ENCODE measurements at regions not wholly inside any gene's neighbourhood (a gene's known extent, or its start where the extent isn't known, plus 50 kb on each side); places are given as distances from the start of the nearest gene placed in this dataset.
A peak's percentile ranks its signal among the peaks of the same experiment; 100 is the strongest.
"Not testable (repeated sequence)": the region's sequence is repeated elsewhere in the genome, so short reads cannot be mapped to it uniquely, and the experiment has no call there.

DNA sequence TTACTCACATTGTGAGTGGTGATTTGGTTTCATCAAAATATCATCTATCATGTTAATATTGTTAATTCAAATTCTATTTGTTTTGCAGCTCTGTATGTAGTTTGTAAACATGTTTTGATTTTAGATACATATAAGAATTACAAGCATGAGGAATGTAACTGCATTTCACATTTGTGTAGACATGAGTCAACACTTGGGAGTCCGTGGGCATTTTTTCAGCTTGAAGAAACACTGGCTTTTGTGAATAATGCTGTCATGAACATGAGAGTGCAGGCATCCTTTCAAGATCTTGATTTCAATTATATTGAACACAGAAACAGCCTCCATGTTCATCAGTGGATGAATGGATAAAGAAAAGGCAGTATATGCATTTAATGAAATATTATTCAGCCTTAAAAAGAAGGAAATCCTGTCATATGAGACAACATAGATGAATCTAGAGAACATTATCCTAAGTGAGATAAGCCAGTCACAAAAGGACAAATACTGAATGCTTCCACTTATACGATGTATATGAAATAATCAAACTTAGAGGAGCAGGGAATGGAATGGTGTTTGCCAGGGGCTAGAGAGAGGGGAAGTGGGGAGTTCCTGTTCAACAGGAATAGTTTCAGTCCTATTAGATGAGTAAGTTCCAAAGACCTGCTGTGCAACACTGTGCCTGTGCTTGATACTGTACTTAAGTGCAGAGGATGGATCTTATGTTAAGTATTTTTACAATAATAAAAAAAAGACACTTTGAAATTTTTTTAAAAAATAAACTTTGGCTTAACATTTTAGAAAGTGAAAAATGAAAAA is 194.9 kb downstream of the LRATD1 start:
- DNase-seq (ENCODE audit: low read depth, low spot score), result peak; percentile 53

DNA sequence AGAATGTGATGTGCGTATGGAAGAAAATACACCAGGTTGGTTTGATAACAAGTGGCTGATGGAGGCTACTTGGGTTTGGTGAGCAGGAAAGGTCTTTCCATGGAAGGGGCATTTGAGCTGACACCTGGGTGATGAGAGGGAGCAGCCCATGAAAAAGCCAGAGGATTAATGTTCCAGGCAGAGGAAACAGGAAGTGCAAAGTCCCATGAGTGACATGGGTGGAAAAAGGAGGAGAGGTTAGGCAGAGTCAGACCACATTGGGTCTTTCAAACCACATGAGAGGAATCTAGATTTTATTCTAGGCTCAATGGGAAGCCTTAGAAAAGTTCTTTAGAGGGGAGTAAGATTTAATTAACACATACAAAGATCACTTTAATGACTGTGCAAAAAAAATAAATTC is 195.7 kb downstream of the LRATD1 start:
- DNase-seq (ENCODE audit: low read depth, low spot score), result no peak

DNA sequence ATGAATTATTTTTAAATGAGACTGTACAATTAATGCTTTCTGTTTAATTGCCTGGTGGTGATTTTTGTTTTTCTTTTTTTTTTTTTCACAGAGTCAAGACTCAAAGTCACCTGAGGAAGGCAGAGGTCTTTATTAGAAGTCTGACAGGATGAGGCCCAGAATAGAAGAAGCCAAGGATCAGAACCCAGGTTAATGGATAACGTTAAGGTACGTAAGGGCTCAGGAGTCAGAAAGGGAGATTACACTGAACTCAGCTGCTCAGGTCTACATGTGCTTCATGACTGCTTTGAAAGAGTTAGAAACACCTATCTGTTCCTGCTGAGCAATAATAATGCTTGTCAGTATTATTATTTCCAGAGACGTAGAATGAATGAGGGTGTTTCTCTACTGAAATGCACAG is 196.5 kb downstream of the LRATD1 start:
- no peak for DNase-seq (ENCODE audit: low read depth, low spot score)

DNA sequence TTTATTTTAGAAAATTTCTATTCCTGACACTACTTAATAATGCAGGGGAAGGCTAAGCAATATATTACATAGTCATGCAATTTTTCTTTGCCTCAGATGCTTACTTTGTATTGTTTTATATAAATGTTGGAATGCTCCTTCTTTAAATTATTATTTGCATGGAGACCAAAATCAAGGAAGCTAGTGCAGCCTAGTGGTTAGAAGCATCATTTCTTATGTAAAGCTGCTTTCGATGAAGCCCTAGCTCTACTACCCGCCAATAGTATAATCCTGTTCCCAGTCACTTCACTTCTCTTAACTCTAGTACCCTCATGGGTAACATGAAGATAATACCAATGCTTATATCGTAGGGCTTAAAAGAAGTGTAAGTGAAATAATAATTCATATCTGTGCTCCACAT is 198.9 kb downstream of the LRATD1 start:
- no peak for DNase-seq (ENCODE audit: low read depth, low spot score)

DNA sequence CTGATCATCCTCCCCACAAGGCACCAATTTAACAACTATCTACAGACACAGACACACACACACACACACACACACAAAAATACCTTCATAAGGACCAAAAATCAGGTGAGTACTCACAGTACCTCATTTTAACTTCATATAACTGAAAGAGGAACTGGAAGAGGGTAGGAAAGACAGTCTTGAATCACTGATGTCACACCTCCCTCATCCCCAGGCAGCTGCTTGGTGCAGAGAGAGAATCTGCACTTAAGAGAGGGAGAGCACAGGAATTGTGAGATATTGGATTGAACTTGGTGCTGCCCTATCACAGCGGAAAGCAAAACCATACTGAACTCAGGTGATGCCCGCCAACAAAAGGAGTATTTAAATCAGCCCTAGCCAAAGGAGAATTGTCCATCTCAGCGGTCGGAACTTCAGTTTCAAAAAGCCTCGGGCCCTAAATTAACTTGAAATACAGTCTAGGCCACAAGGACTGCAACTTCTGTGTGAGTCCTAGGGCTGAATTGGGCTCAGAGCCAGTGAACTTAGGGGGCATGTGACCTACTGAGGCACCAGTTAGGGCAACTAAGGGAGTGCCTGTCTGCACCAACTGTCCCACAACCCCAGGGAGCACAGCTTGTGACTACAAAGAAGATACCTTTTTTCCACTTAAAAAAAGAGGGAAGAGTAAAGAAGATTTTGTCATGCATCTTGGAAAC is 211.1 kb downstream of the LRATD1 start:
- DNase-seq (ENCODE audit: low read depth, low spot score), result no peak

DNA sequence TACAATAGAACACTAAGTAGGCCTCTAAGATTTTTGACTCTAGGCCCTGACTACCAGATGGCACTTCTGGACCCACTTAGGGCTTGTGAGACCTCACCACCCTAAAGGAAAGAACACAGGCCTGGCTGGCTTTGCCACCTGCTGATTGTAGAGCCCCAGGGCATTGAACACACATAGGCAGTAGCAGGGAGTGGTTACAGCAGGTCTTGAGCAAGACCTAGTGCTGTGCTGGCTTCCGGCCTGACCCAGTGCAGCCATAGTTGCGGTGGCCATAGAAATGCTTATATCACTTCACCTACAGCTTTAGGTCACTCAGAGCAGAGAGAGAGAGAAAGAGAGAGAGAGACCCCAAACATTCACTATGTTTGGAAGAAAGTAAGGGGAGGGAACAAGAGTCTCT is 223.2 kb downstream of the LRATD1 start:
- DNase-seq (ENCODE audit: low read depth, low spot score), result no peak

DNA sequence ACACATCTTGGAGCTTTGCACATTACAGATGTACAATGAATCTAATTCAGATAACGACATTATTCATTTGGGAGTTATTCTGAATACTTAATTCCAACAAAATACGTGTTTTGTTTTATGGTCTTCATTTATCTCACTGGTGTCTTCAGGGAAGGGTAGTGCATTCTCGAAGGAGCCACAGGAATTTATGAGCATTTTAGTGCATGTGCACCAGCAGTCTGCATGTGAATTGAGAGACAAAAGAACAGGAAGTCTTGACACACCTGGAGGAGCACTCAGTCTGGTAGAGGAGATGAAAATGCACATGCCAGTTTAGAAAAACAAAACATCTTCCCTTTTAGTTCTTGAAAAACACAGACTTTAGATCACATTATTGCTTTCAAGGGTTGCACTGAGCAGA is 228.7 kb downstream of the LRATD1 start:
- DNase-seq (ENCODE audit: low read depth, low spot score), result no peak

DNA sequence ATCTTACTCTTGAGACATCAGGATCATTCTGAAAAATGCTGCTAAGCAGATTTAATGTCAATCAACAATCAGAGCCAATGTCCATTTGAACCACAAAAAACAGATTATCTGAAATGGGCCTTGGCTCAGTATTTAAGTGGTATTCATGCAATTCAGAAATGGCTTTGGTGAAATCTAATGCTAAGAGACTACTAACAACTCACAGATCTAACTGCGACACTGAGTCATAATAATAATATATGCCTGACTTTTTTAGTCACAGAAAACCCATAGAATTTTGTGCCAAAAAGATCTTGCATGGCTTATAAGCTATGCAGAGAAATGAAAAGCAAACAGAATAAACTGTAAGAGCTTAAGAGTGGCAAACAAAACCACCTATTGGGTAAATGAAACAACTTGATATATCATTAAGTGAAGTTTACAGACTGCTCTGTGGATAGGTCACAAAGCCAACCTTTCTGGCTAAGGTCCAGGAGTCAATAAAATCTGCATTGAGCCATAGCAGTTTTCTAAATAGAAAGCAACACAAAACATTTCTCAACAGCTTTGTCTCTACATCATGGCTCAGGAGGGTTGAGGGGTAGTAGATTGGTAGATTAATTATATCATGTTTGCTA is 234.3 kb downstream of the LRATD1 start:
- peak; percentile 7 for DNase-seq (ENCODE audit: low read depth, low spot score)

DNA sequence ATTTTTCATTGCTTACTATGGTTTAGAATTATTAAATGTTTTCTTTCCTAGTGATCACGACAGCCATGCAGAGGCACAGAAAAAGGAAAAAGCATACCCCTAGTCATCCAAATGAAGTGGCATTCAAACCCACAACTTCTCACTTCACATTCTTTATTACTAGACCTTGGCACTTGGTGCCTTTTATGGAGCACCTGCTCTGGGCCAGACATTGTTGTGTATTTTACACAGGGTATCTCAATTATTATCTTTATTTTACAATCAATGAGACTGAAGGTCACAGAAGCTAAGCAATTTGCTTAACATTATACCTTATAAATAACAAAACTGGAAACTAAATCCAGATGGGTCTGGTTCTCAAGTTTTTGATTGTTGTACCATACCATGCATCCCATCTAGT is 235.3 kb downstream of the LRATD1 start:
- no peak for DNase-seq (ENCODE audit: low read depth, low spot score)

DNA sequence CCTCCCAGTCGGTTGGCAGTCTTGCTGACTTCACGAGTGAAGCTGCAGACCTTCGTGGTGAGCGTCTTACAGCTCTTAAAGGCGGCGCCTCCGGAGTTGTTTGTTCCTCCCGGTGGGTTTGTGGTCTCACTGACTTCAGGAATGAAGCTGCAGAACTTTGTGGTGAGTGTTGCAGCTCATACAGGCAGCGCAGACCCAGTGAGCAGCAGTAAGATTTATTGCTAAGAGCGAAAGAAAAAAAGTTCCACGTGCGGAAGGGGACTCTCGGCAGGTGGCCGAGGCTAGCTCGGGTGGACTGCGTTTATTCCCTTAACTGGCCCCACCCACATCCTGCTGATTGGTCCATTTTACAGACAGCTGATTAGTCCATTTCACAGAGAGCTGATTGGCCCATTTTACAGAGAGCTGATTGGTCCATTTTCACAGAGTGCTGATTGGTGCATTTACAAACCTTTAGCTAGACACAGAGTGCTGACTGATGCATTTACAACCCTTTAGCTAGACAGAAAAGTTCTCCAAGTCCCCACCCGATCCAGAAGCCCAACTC is 240.3 kb downstream of the LRATD1 start:
- DNase-seq (ENCODE audit: low read depth, low spot score), result no peak

DNA sequence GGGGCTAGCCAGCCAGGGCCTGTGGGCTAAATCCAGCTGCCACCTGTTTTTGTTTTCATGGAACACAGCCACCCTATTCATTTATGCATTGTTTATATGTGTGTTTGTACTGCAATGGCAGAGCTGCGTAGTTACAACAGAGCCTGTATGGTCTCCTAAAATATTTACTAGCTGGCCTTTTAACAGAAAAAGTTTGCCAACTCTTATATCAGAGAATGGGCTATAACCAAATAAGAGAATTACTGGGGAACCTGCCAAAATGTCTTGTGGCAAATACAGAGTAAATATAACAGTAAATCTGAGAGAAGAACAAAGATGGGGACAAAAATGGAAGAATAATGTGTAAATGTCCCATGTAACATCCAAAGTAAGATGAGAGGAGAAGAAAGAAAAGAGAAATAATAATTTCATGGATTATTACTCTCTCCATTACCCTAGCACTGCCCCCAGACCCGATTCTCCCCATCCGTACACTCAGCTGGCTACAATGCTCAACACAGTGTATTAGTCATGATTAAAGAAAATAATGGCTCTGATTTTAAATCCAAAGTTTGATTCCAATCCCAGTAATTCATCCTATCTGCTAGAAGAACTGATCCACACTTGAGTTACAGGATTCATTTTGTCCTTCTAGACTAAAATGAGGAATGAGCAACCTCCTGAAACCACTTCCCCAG is 249.3 kb downstream of the LRATD1 start:
- peak; percentile 47 for DNase-seq (ENCODE audit: low read depth, low spot score)

DNA sequence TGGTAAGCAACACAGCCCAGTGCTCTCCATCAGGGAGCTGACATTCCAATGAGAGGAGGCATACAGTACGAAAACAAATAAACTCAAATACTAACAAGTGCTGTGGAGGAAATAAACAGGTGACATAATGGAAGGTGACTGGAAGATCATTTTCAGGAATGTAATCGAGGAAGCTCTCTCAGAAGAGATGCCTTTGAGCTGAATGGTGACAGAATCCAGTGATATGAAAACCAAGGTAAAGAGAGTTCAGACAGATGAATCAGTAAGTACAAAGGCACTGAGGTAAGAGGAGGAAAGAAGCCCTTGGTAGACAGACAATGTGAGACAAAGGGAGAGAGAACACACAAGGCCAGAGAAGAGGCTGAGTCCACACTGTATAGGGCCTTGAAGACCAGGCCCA is 252.1 kb downstream of the LRATD1 start:
- DNase-seq (ENCODE audit: low read depth, low spot score), result no peak

DNA sequence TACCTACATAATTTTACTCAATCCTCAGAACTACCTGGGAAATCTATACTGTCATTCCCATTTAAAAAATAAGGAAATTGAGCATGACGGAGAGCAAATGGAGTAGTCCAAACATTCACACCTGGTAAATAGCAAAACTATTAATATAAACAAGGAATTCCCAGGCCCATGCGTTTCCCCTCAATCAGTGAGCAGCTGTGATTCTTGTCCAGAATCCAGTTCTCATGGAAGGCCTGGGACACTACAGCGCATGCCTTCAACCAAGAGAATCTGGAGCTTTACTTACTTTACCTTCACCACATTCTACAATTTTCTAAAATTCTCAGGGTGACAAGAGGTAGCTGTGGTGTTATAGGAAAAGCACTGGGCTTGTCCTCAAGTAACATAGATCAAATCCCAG is 259.0 kb downstream of the LRATD1 start:
- no peak for DNase-seq (ENCODE audit: low read depth, low spot score)

DNA sequence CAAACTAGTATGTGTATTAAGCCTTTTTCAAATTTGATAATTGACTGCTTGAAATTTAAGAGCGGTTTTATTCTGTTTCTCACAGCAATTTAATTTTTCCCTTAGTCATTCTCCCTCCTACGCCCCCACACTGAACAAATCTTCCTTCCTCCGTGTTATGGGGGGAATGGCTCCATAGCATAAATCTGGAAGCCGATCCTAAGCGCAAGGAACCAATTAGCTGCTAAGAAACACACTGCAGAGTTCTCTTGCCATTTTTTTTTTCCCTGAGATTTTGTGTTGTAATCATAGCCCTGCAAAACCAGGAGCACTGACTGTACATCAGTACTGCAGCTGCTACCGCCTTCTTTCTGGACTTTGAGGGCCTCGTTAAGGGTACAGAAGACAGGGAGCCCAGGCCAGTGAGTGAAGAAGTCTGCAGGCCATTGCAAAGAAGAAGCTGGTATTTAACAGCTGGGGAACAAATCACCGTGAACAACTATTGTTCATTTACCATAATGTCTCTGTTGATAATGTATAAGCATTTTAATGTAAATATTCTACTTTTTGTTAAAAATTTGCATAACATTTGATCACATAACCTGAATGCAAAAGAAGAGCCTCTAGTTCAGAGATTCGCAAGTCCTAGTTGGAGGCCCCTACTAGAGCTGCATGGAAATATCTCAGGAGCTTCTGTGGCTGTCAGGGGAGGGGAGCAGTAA is 264.0 kb downstream of the LRATD1 start:
- DNase-seq (ENCODE audit: low read depth, low spot score), result no peak

DNA sequence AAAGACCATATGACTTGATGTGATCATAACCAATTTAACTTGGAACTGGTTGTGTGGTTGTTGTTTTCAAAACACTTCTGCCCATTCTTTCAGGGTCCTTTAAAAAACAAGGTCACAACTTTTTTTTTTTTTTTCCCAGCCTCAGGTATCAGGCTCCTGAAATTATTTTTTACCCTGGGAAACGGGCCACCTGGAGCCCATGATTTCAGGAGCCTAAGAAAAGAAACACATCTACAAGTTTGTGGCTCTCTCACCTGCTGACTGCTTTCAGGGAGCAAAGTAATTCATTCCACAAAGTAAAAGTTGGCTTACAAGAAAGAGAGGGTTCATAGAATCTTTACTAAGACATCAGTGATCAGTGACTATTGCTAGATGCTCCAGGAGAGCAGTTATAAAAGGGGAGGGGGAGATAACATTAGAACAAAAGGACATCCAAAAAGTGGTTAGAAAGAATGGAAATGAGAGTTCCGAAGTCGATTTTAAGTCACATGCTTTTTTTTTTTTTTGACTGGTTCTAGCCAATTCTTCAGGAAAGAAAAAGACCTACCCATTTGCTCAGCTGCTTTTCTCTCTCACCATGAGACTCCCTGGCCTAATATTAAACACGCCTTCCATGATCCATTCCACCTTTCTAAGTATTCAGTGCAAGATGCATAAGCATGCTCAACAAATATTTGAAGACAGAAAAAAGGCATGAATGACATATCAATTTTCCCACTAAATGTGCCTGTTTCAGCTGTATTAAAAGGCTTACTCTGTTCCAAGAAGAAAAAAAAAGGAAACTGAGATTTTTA is 267.3 kb downstream of the LRATD1 start:
- DNase-seq (ENCODE audit: low read depth, low spot score), result no peak

DNA sequence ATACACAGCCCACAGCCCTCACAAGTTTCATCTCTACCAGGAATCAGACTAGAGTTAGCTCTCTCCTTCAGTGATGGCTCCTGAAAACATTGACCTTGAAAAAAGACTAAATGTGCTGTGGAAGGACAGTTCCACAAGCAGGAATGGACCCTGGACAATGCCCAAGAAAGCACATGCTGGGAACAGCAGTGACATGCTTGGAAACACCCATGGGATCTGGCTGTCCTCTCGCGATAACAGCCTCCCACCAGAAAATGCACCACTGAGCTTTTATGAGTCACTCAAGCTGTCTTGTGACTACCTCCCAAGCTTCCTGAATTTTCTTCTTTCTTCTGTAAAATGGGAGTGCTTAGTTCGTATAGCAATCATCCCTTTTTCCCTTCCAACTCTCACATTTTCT is 269.2 kb downstream of the LRATD1 start:
- DNase-seq (ENCODE audit: low read depth, low spot score), result no peak

DNA sequence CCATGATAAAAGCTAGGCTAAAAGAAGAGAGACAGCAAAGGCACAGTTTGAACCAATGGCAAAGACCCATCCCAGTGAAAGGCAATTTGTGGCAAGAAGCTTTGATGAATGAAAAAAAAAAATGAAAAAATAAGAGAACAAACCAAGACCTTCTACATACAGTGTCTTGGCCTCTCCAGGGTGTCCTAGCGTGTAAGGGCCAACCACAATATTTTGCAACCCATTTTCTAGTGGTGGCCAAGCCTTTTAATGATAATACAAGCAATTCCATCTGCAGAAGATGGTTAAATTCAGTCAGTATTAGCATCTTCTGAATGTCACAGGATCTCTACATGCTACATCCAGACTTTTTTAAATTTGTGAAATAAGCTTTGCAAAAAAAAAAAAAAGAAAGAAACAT is 270.4 kb downstream of the LRATD1 start:
- DNase-seq (ENCODE audit: low read depth, low spot score), result no peak

DNA sequence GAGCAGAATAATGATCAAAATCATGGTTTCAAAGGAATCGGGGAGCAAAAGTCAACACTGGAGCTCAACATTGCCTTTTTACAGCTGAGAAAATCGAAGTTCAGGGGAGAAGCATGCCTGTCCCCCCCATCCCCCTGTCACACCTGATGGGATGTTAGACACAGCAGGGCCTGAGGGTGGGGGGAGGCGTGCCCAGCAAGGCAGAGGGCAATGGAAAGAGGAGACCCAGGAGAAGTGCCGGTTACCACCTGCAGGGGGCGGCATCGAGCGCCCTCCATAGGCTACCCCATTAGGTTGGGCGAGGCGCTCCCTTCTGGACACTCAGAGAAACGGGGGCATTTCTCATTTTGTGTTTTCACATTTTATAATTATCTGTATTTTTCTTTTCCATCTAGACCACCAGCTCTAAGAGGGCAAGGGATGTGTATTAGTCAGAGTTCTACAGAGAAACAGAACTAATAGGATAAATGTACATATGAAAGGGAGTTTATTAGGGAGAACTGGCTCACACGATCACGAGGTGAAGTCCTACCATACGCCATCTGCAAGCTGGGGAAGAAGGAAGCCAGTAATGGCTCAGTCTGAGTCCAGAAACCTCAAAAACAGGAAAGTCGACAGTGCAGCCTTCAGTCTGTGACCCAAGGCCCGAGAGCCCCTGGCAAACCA is 271.3 kb downstream of the LRATD1 start:
- DNase-seq (ENCODE audit: low read depth, low spot score), result no peak

DNA sequence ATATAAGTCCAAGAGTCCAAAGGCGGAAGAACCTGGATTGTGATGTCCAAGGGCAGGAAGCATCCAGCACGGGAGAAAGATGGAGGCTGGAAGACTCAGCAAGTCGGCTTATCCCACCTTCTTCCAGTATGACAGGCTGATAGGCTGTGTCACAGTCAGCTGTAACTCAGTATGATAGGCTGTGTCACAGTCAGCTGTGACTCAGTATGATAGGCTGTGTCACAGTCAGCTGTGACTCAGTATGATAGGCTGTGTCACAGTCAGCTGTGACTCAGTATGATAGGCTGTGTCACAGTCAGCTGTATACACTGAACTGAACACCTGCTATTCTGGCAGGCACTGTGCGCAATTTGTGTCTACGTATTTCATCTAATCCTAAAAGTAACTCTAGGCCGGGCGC is 271.9 kb downstream of the LRATD1 start:
- not testable (repeated sequence) for DNase-seq (ENCODE audit: low read depth, low spot score)

DNA sequence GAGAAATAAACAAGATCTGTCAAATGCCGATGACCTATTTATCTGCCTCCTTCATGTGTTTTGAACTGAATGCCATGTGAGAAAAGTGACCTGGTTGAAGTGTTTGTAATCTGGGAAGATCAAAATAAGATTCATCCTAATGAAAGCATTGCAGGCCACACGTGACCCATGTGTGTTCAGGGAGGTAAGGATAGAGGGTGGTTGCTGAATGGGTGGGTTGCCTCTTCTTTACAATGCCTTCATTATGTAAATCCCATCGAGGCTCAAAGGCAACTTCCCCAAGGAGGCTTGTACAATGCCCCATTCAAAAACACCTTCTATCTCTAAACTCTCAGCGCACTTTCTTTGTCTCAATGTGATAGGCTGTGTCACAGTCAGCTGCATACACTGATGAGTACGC is 273.1 kb downstream of the LRATD1 start:
- DNase-seq (ENCODE audit: low read depth, low spot score), result no peak

Measured in astrocyte of the hippocampus (primary cell).